ENCODE measurements at regions not wholly inside any gene's neighbourhood (a gene's known extent, or its start where the extent isn't known, plus 50 kb on each side); places are given as distances from the start of the nearest gene placed in this dataset.

DNA sequence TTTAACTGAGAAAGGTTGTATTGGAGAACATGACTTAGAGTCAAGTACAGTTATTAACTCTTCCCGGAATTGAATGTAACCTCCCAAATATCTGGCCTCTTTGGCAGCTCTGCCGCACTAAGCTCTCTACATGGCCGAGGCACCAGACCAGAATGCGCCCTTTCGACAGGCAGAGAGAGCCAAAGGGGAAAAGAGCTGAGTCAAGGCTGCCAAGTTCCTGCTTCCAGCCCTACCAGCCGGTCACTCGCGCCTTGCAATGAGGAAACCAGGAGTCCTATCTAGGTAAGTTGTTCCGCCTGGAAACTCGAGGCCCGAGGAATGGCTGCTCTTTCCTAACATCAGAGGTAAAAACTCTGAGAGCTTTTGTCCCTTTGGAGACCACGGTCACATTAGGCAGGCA, 172.2 kb downstream of the BRMS1L start:
- H3K9me3 Mint-ChIP-seq: no peaks in the 10 kb centered on the region
- H3K4me1 Mint-ChIP-seq (ENCODE audit: low read depth): no peaks in the 10 kb centered on the region
- H3K4me3 Mint-ChIP-seq: no peak overlapping the region
- H3K27ac Mint-ChIP-seq: no peak overlapping the region
- peaks cover 10% of the 10 kb centered on the region for H3K27me3 Mint-ChIP-seq (ENCODE audit: insufficient read depth)
- no peaks in the 10 kb centered on the region for H3K36me3 Mint-ChIP-seq (ENCODE audit: low read depth)
- DNase-seq (ENCODE audit: low spot score): no peak
- intact Hi-C loops (cut with micrococcal nuclease): no loop called here

DNA sequence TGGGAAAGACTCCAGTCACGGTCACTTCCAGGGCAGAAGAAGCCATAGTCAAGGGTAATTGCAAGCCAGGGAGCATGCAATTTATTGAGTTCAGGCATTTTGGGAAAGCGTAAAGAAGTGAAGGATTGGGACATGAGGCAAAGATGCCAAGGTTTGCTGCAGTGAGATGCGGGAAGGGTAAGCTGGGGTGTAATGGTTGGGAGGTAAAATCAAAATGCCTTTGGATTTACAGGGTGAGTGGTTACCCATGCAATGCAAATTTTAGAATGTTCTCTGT, 167.5 kb downstream of the BRMS1L start:
- Mint-ChIP-seq H3K9me3 (no peaks in the 10 kb centered on the region), H3K36me3 (ENCODE audit: low read depth) (no peaks in the 10 kb centered on the region), H3K27ac (no peak overlapping the region), H3K27me3 (ENCODE audit: insufficient read depth) (peaks cover 2% of the 10 kb centered on the region), H3K4me1 (ENCODE audit: low read depth) (no peaks in the 10 kb centered on the region), H3K4me3 (no peak overlapping the region)
- DNase-seq (ENCODE audit: low spot score): no peak
- intact Hi-C loops (cut with micrococcal nuclease): no loop called here

GRCh38 chr14:35992816-35993683, 166.9 kb downstream of the BRMS1L start:
- Mint-ChIP-seq H3K27ac (no peak overlapping the region), H3K27me3 (ENCODE audit: insufficient read depth) (peaks cover 2% of the 10 kb centered on the region), H3K4me1 (ENCODE audit: low read depth) (no peaks in the 10 kb centered on the region), H3K4me3 (no peak overlapping the region), H3K36me3 (ENCODE audit: low read depth) (no peaks in the 10 kb centered on the region), H3K9me3 (no peaks in the 10 kb centered on the region)
- no peak for DNase-seq (ENCODE audit: low spot score)
- intact Hi-C loops (cut with micrococcal nuclease): no loop called here

GRCh38 chr14:35991356-35991755, 165.2 kb downstream of the BRMS1L start:
- Mint-ChIP-seq H3K4me3 (no peak overlapping the region), H3K9me3 (no peaks in the 10 kb centered on the region), H3K27ac (no peak overlapping the region), H3K36me3 (ENCODE audit: low read depth) (no peaks in the 10 kb centered on the region), H3K4me1 (ENCODE audit: low read depth) (no peaks in the 10 kb centered on the region), H3K27me3 (ENCODE audit: insufficient read depth) (peaks cover 4% of the 10 kb centered on the region)
- intact Hi-C loops (cut with micrococcal nuclease): no loop called here
- no peak for DNase-seq (ENCODE audit: low spot score)

GRCh38 chr14:35989736-35990135, 163.6 kb downstream of the BRMS1L start:
- Mint-ChIP-seq H3K4me3 (no peak overlapping the region), H3K27me3 (ENCODE audit: insufficient read depth) (peaks cover 2% of the 10 kb centered on the region), H3K27ac (no peak overlapping the region), H3K4me1 (ENCODE audit: low read depth) (no peaks in the 10 kb centered on the region), H3K9me3 (no peaks in the 10 kb centered on the region), H3K36me3 (ENCODE audit: low read depth) (no peaks in the 10 kb centered on the region)
- intact Hi-C loops (cut with micrococcal nuclease): no loop called here
- no peak for DNase-seq (ENCODE audit: low spot score)

DNA sequence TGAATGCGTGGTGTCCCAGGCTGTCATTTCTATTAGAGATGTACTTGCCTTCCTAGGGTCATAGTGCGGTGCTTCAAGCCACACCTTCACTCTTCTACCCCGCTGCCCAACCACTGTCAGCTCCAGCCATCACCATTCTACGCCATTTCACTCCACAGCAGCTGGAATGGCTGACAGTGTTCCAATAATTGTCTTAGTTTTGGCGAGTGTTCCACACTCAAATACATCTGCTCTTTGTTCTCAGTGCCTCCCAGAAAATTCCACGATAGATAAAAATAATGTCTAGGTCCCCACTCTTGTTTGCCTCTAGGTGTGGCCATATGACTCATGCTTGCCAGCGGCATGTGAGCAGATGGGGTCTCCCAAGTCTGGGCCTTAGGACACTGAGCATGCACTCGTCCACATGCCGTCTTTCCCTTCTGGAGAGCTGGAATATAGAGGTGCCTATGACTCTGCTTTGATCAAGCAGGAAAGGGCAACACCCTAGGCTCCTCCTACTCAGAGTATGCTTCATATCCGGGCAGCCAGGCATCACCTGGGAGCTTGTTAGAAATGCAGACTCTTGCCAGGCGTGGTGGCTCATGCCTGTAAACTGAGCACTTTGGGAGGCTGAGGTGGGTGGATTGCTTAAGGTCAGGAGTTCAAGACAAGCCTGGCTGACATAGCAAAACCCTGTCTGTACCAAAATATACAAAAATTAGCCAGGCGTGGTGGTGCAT, 163.0 kb downstream of the BRMS1L start:
- H3K4me3 Mint-ChIP-seq: no peak overlapping the region
- intact Hi-C loops (cut with micrococcal nuclease): no loop called here
- DNase-seq (ENCODE audit: low spot score): no peak
- H3K27me3 Mint-ChIP-seq (ENCODE audit: insufficient read depth): peaks cover 2% of the 10 kb centered on the region
- H3K36me3 Mint-ChIP-seq (ENCODE audit: low read depth): no peaks in the 10 kb centered on the region
- H3K4me1 Mint-ChIP-seq (ENCODE audit: low read depth): no peaks in the 10 kb centered on the region
- H3K27ac Mint-ChIP-seq: no peak overlapping the region
- no peaks in the 10 kb centered on the region for H3K9me3 Mint-ChIP-seq

DNA sequence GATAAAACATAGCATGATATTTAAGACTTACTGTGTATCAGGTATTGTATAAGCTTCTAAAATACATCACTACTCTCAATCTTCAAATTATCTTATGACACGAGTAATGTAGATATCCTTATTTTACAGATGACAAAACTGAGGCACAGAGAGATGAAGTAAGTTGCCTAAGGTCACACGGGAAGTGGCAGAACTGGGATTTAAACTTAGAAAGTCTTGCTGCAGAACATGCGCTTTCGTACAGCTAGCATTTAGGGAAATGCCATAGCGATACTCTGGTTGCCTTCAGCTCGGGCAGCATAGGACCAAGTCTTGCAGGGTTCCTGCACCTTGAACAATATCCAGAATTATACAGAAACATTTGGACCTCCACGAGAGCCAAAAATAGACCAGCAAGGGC, 162.4 kb downstream of the BRMS1L start:
- intact Hi-C loops (cut with micrococcal nuclease): no loop called here
- H3K4me1 Mint-ChIP-seq (ENCODE audit: low read depth): no peaks in the 10 kb centered on the region

GRCh38 chr14:35987731-35988130, 161.6 kb downstream of the BRMS1L start:
- Mint-ChIP-seq H3K27me3 (ENCODE audit: insufficient read depth) (peaks cover 2% of the 10 kb centered on the region), H3K9me3 (no peaks in the 10 kb centered on the region), H3K27ac (no peak overlapping the region), H3K36me3 (ENCODE audit: low read depth) (no peaks in the 10 kb centered on the region), H3K4me1 (ENCODE audit: low read depth) (no peaks in the 10 kb centered on the region), H3K4me3 (no peak overlapping the region)
- intact Hi-C loops (cut with micrococcal nuclease): no loop called here
- DNase-seq (ENCODE audit: low spot score): no peak

More for the DNA sequence above, 162.4 kb downstream of the BRMS1L start:
- Mint-ChIP-seq H3K4me3 (no peak overlapping the region), H3K9me3 (no peaks in the 10 kb centered on the region), H3K27me3 (ENCODE audit: insufficient read depth) (peaks cover 2% of the 10 kb centered on the region), H3K27ac (no peak overlapping the region), H3K36me3 (ENCODE audit: low read depth) (no peaks in the 10 kb centered on the region)
- DNase-seq (ENCODE audit: low spot score): no peak

GRCh38 chr14:35986219-35986573, 160.1 kb downstream of the BRMS1L start:
- intact Hi-C loops (cut with micrococcal nuclease): no loop called here
- Mint-ChIP-seq H3K4me3 (no peak overlapping the region), H3K27me3 (ENCODE audit: insufficient read depth) (peaks cover 2% of the 10 kb centered on the region), H3K4me1 (ENCODE audit: low read depth) (no peaks in the 10 kb centered on the region), H3K9me3 (no peaks in the 10 kb centered on the region), H3K36me3 (ENCODE audit: low read depth) (no peaks in the 10 kb centered on the region), H3K27ac (no peak overlapping the region)
- no peak for DNase-seq (ENCODE audit: low spot score)

DNA sequence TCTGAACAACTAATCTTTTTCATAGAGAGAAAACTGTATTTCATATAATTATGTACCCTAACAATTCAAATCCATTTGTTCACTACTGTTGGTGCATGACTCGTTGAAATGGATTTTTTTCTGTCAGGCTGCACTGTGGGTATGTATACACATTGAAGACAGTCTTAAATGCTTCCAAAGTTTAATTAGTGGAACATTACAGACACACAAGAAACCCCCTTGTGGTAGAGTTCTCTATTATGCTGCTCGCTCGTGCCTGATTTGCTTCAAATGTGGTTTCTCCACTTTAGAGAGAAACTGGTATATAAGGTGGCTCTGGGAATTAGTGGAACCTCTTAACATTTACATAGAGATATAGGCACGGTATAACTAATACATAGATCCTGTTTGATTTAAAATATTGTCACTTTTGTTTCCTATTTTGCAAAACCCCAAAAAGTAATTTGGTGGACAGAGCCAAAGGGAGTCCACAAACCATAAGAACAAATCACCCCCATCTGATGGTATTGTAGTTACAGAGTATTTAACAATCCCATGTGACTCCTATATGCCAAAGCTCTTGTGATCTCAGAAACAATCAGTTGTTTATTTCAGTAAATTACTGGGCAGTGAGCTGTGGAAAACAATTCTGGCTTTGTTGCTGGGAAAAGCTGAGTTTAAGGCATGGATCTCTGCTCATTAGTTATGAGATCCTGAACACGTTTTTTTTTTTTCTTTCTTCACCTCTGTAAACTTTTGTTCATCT, 159.5 kb downstream of the BRMS1L start:
- DNase-seq (ENCODE audit: low spot score): no peak

DNA sequence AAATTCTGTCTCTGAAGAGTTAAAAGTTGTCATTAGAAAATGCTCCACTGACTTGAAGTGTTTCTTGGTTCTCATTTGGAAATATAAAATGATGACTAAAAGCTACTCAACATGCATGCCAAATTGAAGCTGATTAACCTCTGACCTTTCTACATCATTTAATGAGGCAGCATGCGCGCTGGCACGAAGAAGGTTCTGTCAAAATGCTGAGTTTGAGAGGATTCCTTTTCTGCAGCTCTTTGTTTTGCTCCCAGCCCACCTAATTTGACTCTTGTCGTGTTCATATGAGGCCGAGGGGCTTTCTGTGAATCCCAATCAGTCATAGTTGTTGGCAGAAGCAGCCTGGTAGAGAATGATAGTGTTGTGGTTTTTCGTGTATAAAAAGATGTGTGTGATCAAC, 153.4 kb downstream of the BRMS1L start:
- intact Hi-C loops (cut with micrococcal nuclease): no loop called here
- H3K4me3 Mint-ChIP-seq: no peak overlapping the region
- no peaks in the 10 kb centered on the region for H3K4me1 Mint-ChIP-seq (ENCODE audit: low read depth)
- DNase-seq (ENCODE audit: low spot score): no peak
- no peak overlapping the region for H3K27ac Mint-ChIP-seq
- no peaks in the 10 kb centered on the region for H3K36me3 Mint-ChIP-seq (ENCODE audit: low read depth)
- no peaks in the 10 kb centered on the region for H3K27me3 Mint-ChIP-seq (ENCODE audit: insufficient read depth)
- no peaks in the 10 kb centered on the region for H3K9me3 Mint-ChIP-seq

More for the DNA sequence above, 159.5 kb downstream of the BRMS1L start:
- Mint-ChIP-seq H3K4me3 (no peak overlapping the region), H3K36me3 (ENCODE audit: low read depth) (no peaks in the 10 kb centered on the region), H3K9me3 (no peaks in the 10 kb centered on the region), H3K27me3 (ENCODE audit: insufficient read depth) (peaks cover 2% of the 10 kb centered on the region), H3K27ac (no peak overlapping the region), H3K4me1 (ENCODE audit: low read depth) (no peaks in the 10 kb centered on the region)
- intact Hi-C loops (cut with micrococcal nuclease): no loop called here

DNA sequence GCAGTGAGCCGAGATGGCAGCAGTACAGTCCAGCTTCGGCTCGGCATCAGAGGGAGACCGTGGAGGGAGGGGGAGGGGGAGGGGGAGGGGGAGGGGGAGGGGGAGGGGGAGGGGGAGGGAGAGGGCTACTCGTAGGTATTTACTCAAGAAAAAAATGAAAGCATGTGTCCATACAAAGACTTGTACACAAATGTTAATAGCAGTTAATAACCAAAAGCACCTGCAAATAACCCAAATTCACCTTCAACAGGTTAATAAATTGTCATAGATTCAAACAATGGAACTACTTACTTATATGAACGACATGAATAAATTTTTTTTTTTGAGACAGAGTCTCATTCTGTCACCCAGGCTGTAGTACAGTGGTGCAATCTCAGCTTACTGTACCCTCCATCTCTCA, 152.4 kb downstream of the BRMS1L start:
- no peaks in the 10 kb centered on the region for H3K36me3 Mint-ChIP-seq (ENCODE audit: low read depth)
- no peak overlapping the region for H3K27ac Mint-ChIP-seq
- H3K4me1 Mint-ChIP-seq (ENCODE audit: low read depth): no peaks in the 10 kb centered on the region
- H3K4me3 Mint-ChIP-seq: no peak overlapping the region
- H3K27me3 Mint-ChIP-seq (ENCODE audit: insufficient read depth): no peaks in the 10 kb centered on the region
- H3K9me3 Mint-ChIP-seq: no peaks in the 10 kb centered on the region
- intact Hi-C loops (cut with micrococcal nuclease): no loop called here
- DNase-seq (ENCODE audit: low spot score): no peak

GRCh38 chr14:35975814-35976213, 149.7 kb downstream of the BRMS1L start:
- H3K9me3 Mint-ChIP-seq: no peaks in the 10 kb centered on the region
- H3K36me3 Mint-ChIP-seq (ENCODE audit: low read depth): no peaks in the 10 kb centered on the region
- no peaks in the 10 kb centered on the region for H3K4me1 Mint-ChIP-seq (ENCODE audit: low read depth)
- intact Hi-C loops (cut with micrococcal nuclease): no loop called here
- H3K27ac Mint-ChIP-seq: no peak overlapping the region
- H3K4me3 Mint-ChIP-seq: no peak overlapping the region
- no peak for DNase-seq (ENCODE audit: low spot score)
- peaks cover 5% of the 10 kb centered on the region for H3K27me3 Mint-ChIP-seq (ENCODE audit: insufficient read depth)

All from activated T-helper 1 cell treated with anti-CD3 and anti-CD28 coated beads, Interleukin-12 subunit alpha, Interleukin-12 subunit beta, Interleukin-2, Interleukin-4 antibody, amounts not matched to agents 30 ng/mL and 10 ng/mL and 1 ng/mL, durations not matched to agents 14 hours and 24 hours and 36 hours (primary cell).